Erythroblast (primary cell): ENCODE measurements at regions not wholly inside any gene's neighbourhood (a gene's known extent, or its start where the extent isn't known, plus 50 kb on each side); places are given as distances from the start of the nearest gene placed in this dataset.

Source experiments
- GATA1 ChIP-seq: IDR thresholded peaks from 2 replicates; pipeline ENCODE4 v1.6.1; 2011; ENCODE audit warnings: low read depth, mild to moderate bottlenecking, control low read depth, low read length, moderate library complexity
- POLR2A ChIP-seq: IDR thresholded peaks from 2 replicates; pipeline ENCODE4 v1.6.1; 2011; ENCODE audit warnings: mild to moderate bottlenecking, low read length

GRCh38 chr18:39781565-39781964 lies 2173.5 kb upstream of the PIK3C3 start:
- TF ChIP-seq POLR2A, result no peak
- TF ChIP-seq GATA1, result no peak
